Bronchial epithelial cell (primary cell): ENCODE measurements at regions not wholly inside any gene's neighbourhood (a gene's known extent, or its start where the extent isn't known, plus 50 kb on each side); places are given as distances from the start of the nearest gene placed in this dataset.

ENCODE experiments used
- DNase-seq: peaks from one replicate; pipeline ENCODE4 v3.0.0-alpha.2; 2010; ENCODE audit warnings: low read depth
- FAIRE-seq: peaks from 2 replicates; lab custom pipeline; 2011; peaks lifted over from hg19 to GRCh38; lab: Jason Lieb, UNC
- H3K27me3 ChIP-seq: 2 replicates; pipeline ENCODE4 v1.5.1; 2011; ENCODE audit warnings: low read length; ENCODE audit not compliant: control insufficient read depth, insufficient read depth
- H3K36me3 ChIP-seq: 2 replicates; pipeline ENCODE4 v1.5.1; 2011; ENCODE audit warnings: low read length; ENCODE audit not compliant: control insufficient read depth, insufficient read depth
- H3K4me3 ChIP-seq: 2 replicates; pipeline ENCODE4 v1.5.1; 2011; ENCODE audit warnings: mild to moderate bottlenecking, low read depth, low read length, control low read depth
- CTCF ChIP-seq: IDR thresholded peaks from 2 replicates; pipeline ENCODE4 v1.5.1; 2011; ENCODE audit warnings: mild to moderate bottlenecking, moderate library complexity, low read length, control low read depth, inconsistent platforms; ENCODE audit not compliant: insufficient read depth, severe bottlenecking

- peak; percentile 72 for DNase-seq
- no peak for FAIRE-seq
Observed at GRCh38 chr5:89043676-89044075, 160.7 kb upstream of the MEF2C start.

GRCh38 chr5:89042746-89043145, 159.8 kb upstream of the MEF2C start:
- Histone ChIP-seq H3K36me3 (no peaks in the 10 kb centered on the region), H3K27me3 (no peaks in the 10 kb centered on the region), H3K4me3 (no peak overlapping the region)
- no peak for TF ChIP-seq CTCF
- DNase-seq, result no peak
- FAIRE-seq, result no peak

More at GRCh38 chr5:89043676-89044075, 160.7 kb upstream of the MEF2C start:
- Histone ChIP-seq H3K27me3 (no peaks in the 10 kb centered on the region), H3K36me3 (no peaks in the 10 kb centered on the region), H3K4me3 (no peak overlapping the region)
- no peak for TF ChIP-seq CTCF

- TF ChIP-seq CTCF, result no peak
- Histone ChIP-seq H3K4me3 (no peak overlapping the region), H3K27me3 (no peaks in the 10 kb centered on the region), H3K36me3 (no peaks in the 10 kb centered on the region)
- DNase-seq (no peak), FAIRE-seq (no peak)
Observed at GRCh38 chr5:89041976-89042375, 159.0 kb upstream of the MEF2C start.

GRCh38 chr5:89041249-89041779, 158.3 kb upstream of the MEF2C start:
- no peak for TF ChIP-seq CTCF
- no peak for FAIRE-seq
- H3K36me3 ChIP-seq, result no peaks in the 10 kb centered on the region

GRCh38 chr5:89036704-89037489, 153.9 kb upstream of the MEF2C start:
- TF ChIP-seq CTCF, result no peak
- no peak for FAIRE-seq
- DNase-seq, result peak; percentile 93

More at GRCh38 chr5:89041249-89041779, 158.3 kb upstream of the MEF2C start:
- DNase-seq, result no peak
- Histone ChIP-seq H3K4me3 (no peak overlapping the region), H3K27me3 (no peaks in the 10 kb centered on the region)

More at GRCh38 chr5:89036704-89037489, 153.9 kb upstream of the MEF2C start:
- no peak overlapping the region for H3K4me3 ChIP-seq
- no peaks in the 10 kb centered on the region for H3K36me3 ChIP-seq
- no peaks in the 10 kb centered on the region for H3K27me3 ChIP-seq
